Gastroesophageal sphincter (tissue), 2 donors: ENCODE measurements at regions not wholly inside any gene's neighbourhood (a gene's known extent, or its start where the extent isn't known, plus 50 kb on each side); places are given as distances from the start of the nearest gene placed in this dataset.

Experiments used
- EP300 ChIP-seq: sonication (generic); formaldehyde crosslinking; IDR thresholded peaks from one replicate; pipeline ENCODE4 v1.6.1; 2017; ENCODE audit warnings: antibody characterized with exemption, mild to moderate bottlenecking
- POLR2A ChIP-seq, 2 donors: fragments of 450-650 bp; IDR thresholded peaks; one replicate each; pipeline ENCODE4 v1.6.1; 2017; ENCODE audit warnings: antibody characterized with exemption in 2 of 2, mild to moderate bottlenecking in 2 of 2, moderate library complexity in 1 of 2

- TF ChIP-seq EP300 = no peak
- TF ChIP-seq POLR2A (IDR thresholded peaks at IDR 0.05) = no peak
Measured at GRCh38 chr6:147641511-147641910, 133.0 kb downstream of the SAMD5 start.
